Hepatocyte (in vitro differentiated cells): ENCODE measurements at regions not wholly inside any gene's neighbourhood (a gene's known extent, or its start where the extent isn't known, plus 50 kb on each side); places are given as distances from the start of the nearest gene placed in this dataset.

Source experiments
- DNase-seq: peaks from one replicate; pipeline ENCODE4 v3.0.0-alpha.2; 2016; ENCODE audit warnings: low spot score
- H2AFZ ChIP-seq: fragments of 200-600 bp; sonication (generic); 2 replicates; pipeline ENCODE4 v1.6.0; 2016; ENCODE audit warnings: antibody characterized with exemption, mild to moderate bottlenecking
- H3K27ac ChIP-seq: fragments of 200-600 bp; sonication (generic); 2 replicates; pipeline ENCODE4 v1.5.1; 2016; ENCODE audit warnings: mild to moderate bottlenecking
- H3K27me3 ChIP-seq: fragments of 200-600 bp; sonication (generic); 2 replicates; pipeline ENCODE4 v1.6.1; 2016
- H3K36me3 ChIP-seq: fragments of 200-600 bp; sonication (generic); replicated peaks from 2 replicates; pipeline ENCODE4 v1.5.1; 2016; ENCODE audit warnings: low read depth; ENCODE audit not compliant: insufficient read depth
- H3K4me1 ChIP-seq: fragments of 200-600 bp; sonication (generic); 2 replicates; pipeline ENCODE4 v1.5.1; 2016; ENCODE audit warnings: mild to moderate bottlenecking, moderate library complexity; ENCODE audit not compliant: insufficient read depth
- H3K4me2 ChIP-seq: fragments of 200-600 bp; sonication (generic); 2 replicates; pipeline ENCODE4 v1.6.0; 2016
- H3K4me3 ChIP-seq: fragments of 200-600 bp; sonication (generic); 2 replicates; pipeline ENCODE4 v1.5.1; 2016; ENCODE audit warnings: mild to moderate bottlenecking
- H3K79me2 ChIP-seq: fragments of 200-600 bp; sonication (generic); 2 replicates; pipeline ENCODE4 v1.6.0; 2017; ENCODE audit warnings: mild to moderate bottlenecking
- H3K9me2 ChIP-seq: fragments of 200-600 bp; sonication (generic); replicated peaks from 2 replicates; pipeline ENCODE4 v1.6.0; 2017; ENCODE audit warnings: mild to moderate bottlenecking; ENCODE audit not compliant: insufficient read depth
- H3K9me3 ChIP-seq: fragments of 200-600 bp; sonication (generic); 2 replicates; pipeline ENCODE4 v1.5.1; 2016; ENCODE audit warnings: low read depth, mild to moderate bottlenecking
- H4K20me1 ChIP-seq: fragments of 200-600 bp; sonication (generic); 2 replicates; pipeline ENCODE4 v1.6.0; 2016; ENCODE audit warnings: mild to moderate bottlenecking; ENCODE audit not compliant: insufficient read depth, poor library complexity, severe bottlenecking
- CTCF ChIP-seq: fragments of 200-600 bp; sonication (generic); IDR thresholded peaks from 2 replicates; pipeline ENCODE4 v1.5.1; 2016; ENCODE audit warnings: antibody characterized with exemption, mild to moderate bottlenecking; ENCODE audit not compliant: poor library complexity
- EZH2 ChIP-seq: fragments of 200-600 bp; sonication (generic); IDR thresholded peaks from 2 replicates; pipeline ENCODE4 v1.6.1; 2016; ENCODE audit warnings: antibody characterized with exemption, mild to moderate bottlenecking, borderline replicate concordance
- EZH2phosphoT487 ChIP-seq: fragments of 200-600 bp; sonication (generic); IDR thresholded peaks from one replicate; pipeline ENCODE4 v1.6.1; 2018; ENCODE audit warnings: antibody characterized with exemption, mild to moderate bottlenecking, low read depth, moderate library complexity; ENCODE audit not compliant: unreplicated experiment, severe bottlenecking
- WGBS: methylation state at CpG from one replicate; pipeline ENCODE4 v1.1.6; 2016; ENCODE audit warnings: low lambda C conversion rate; ENCODE audit errors: missing lambda C conversion rate; 5-methylcytosine and 5-hydroxymethylcytosine counted together

DNA sequence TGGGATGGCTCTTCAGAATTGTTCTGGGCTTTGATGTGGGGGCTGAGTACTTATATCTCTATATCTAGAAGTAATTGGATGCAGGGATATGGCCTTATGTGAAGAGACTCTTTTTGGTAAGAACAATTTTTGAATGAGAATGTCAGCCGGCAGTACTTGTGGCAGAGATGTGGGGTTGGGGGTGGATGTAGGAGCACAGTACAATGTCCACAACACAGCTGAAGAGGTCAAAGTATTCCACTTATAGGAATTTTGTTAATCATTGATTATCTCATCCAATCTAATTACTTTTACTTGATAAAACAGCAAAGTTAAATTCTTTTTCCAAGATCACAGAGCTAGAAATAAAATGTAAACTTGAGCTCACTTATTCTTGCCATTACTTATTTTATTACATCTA lies 391.4 kb downstream of the TEX13C start:
- Histone ChIP-seq H3K79me2 (no peaks in the 10 kb centered on the region), H3K27me3 (no peaks in the 10 kb centered on the region), H3K9me3 (no peaks in the 10 kb centered on the region), H3K27ac (no peak overlapping the region), H3K4me1 (no peaks in the 10 kb centered on the region), H3K9me2 (no peaks in the 10 kb centered on the region), H3K36me3 (no peaks in the 10 kb centered on the region), H4K20me1 (no peaks in the 10 kb centered on the region), H3K4me3 (no peak overlapping the region), H2AFZ (no peak overlapping the region), H3K4me2 (no peak overlapping the region)
- 73% methylated on average over 1 of the region's 1 CpG for WGBS
- no peak for TF ChIP-seq EZH2phosphoT487
- TF ChIP-seq CTCF = no peak
- no peak for TF ChIP-seq EZH2
- DNase-seq = no peak

DNA sequence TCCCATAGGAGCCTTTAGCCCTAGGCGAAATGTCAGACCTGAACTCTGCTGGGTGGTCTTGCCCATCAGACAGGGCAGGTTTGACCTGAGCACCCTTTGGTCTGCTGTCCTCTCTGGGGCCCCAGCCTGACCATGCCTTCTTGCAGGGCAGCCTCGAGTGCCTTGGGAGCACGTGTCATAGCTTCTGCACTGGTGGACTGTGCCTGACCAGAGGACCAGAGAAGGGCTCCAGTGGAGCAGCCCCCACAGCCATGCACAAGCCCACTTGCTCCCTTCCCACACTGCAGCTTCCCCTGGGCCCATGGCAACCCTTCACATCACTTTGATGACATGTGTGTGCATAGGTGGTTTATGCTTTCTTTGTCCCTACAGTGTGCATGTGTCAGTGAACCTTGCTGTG lies 394.0 kb downstream of the TEX13C start:
- Histone ChIP-seq H3K27me3 (no peaks in the 10 kb centered on the region), H3K36me3 (no peaks in the 10 kb centered on the region), H3K4me1 (no peaks in the 10 kb centered on the region), H3K9me3 (no peaks in the 10 kb centered on the region), H4K20me1 (no peaks in the 10 kb centered on the region), H2AFZ (no peak overlapping the region), H3K4me2 (no peak overlapping the region), H3K9me2 (no peaks in the 10 kb centered on the region), H3K4me3 (no peak overlapping the region), H3K27ac (no peak overlapping the region), H3K79me2 (no peaks in the 10 kb centered on the region)
- no peak for TF ChIP-seq EZH2phosphoT487
- no peak for TF ChIP-seq CTCF
- TF ChIP-seq EZH2 = no peak
- DNase-seq = no peak
- WGBS = 47% methylated on average over 3 of the region's 3 CpGs

GRCh38 chrX:125727117-125727516 lies 407.4 kb downstream of the TEX13C start:
- no peaks in the 10 kb centered on the region for H3K27me3 ChIP-seq
- 65% methylated on average over 3 of the region's 3 CpGs for WGBS
- no peak for DNase-seq
- H3K9me3 ChIP-seq = no peaks in the 10 kb centered on the region
- no peak overlapping the region for H2AFZ ChIP-seq
- no peak overlapping the region for H3K4me2 ChIP-seq
- no peaks in the 10 kb centered on the region for H3K9me2 ChIP-seq
- no peaks in the 10 kb centered on the region for H3K36me3 ChIP-seq
- H3K4me1 ChIP-seq = no peaks in the 10 kb centered on the region
- no peak overlapping the region for H3K27ac ChIP-seq
- no peaks in the 10 kb centered on the region for H4K20me1 ChIP-seq
- H3K79me2 ChIP-seq = no peaks in the 10 kb centered on the region
- TF ChIP-seq CTCF (no peak), EZH2phosphoT487 (no peak), EZH2 (no peak)
- no peak overlapping the region for H3K4me3 ChIP-seq
